ENCODE measurements at regions not wholly inside any gene's neighbourhood (a gene's known extent, or its start where the extent isn't known, plus 50 kb on each side); places are given as distances from the start of the nearest gene placed in this dataset.

GRCh38 chr10:47161465-47161864 lies 138.5 kb upstream of the GDF10 start:
- peaks cover 0 to 29% (median 21%) of the 10 kb centered on the region in 4 donors for H3K4me1 ChIP-seq
- intact Hi-C loops (cut with DNase I) = no loop called here
- WGBS, 2 donors = 45 to 70% methylated on average over 4 of the region's 4 CpGs
- H3K27me3 ChIP-seq = no peaks in the 10 kb centered on the region
- no peaks in the 10 kb centered on the region for H3K9me3 ChIP-seq
- TF ChIP-seq POLR2AphosphoS5 (IDR thresholded peaks at IDR 0.05) (no peak), POLR2A (IDR thresholded peaks at IDR 0.05) (no peak), CTCF (IDR thresholded peaks at IDR 0.05) (no peak)
- no peaks in the 10 kb centered on the region for H3K36me3 ChIP-seq
- no peak overlapping the region for H3K27ac ChIP-seq
- H3K4me3 ChIP-seq = no peak overlapping the region
- no peak for DNase-seq

GRCh38 chr10:47164126-47164799 lies 135.7 kb upstream of the GDF10 start:
- Histone ChIP-seq H3K9me3 (no peaks in the 10 kb centered on the region), H3K4me3 (no peak overlapping the region), H3K27me3 (no peaks in the 10 kb centered on the region), H3K36me3 (no peaks in the 10 kb centered on the region), H3K27ac (no peak overlapping the region), H3K4me1 (peaks cover 0 to 35% (median 28%) of the 10 kb centered on the region in 4 donors)
- WGBS, 2 donors = 88 to 91% methylated on average over 9 of the region's 9 CpGs
- TF ChIP-seq POLR2AphosphoS5 (IDR thresholded peaks at IDR 0.05) (no peak), CTCF (IDR thresholded peaks at IDR 0.05) (no peak), EP300 (IDR thresholded peaks at IDR 0.05) (no peak), POLR2A (IDR thresholded peaks at IDR 0.05) (no peak)
- intact Hi-C loops (cut with DNase I) = no loop called here
- no peak for DNase-seq

GRCh38 chr10:47164800-47165128 lies 135.2 kb upstream of the GDF10 start:
- Histone ChIP-seq H3K9me3 (no peaks in the 10 kb centered on the region), H3K27ac (no peak overlapping the region), H3K4me3 (no peak overlapping the region), H3K4me1 (peaks cover 0 to 33% (median 28%) of the 10 kb centered on the region in 4 donors), H3K36me3 (no peaks in the 10 kb centered on the region), H3K27me3 (no peaks in the 10 kb centered on the region)
- DNase-seq = no peak
- 69 to 73% methylated on average over 3 of the region's 3 CpGs for WGBS, 2 donors
- TF ChIP-seq POLR2AphosphoS5 (IDR thresholded peaks at IDR 0.05) (no peak), POLR2A (IDR thresholded peaks at IDR 0.05) (no peak), CTCF (IDR thresholded peaks at IDR 0.05) (no peak), EP300 (IDR thresholded peaks at IDR 0.05) (no peak)
- intact Hi-C loops (cut with DNase I) = no loop called here

GRCh38 chr10:47165168-47165710 lies 134.8 kb upstream of the GDF10 start:
- WGBS, 2 donors = 44 to 55% methylated on average over 7 of the region's 7 CpGs
- no peaks in the 10 kb centered on the region for H3K9me3 ChIP-seq
- H3K36me3 ChIP-seq = no peaks in the 10 kb centered on the region
- intact Hi-C loops (cut with DNase I) = no loop called here
- peaks cover 0 to 28% (median 25%) of the 10 kb centered on the region in 4 donors for H3K4me1 ChIP-seq
- DNase-seq = no peak
- H3K4me3 ChIP-seq = peak overlapping the region in 2 of 4 donors; percentile 37 to 39
- TF ChIP-seq POLR2AphosphoS5 (IDR thresholded peaks at IDR 0.05) (no peak), CTCF (IDR thresholded peaks at IDR 0.05) (no peak)
- H3K27ac ChIP-seq = peak overlapping the region; percentile 34 to 71 (median 58)
- H3K27me3 ChIP-seq = no peaks in the 10 kb centered on the region

Measured in sigmoid colon (tissue), 6 donors.